A673 (cell line): ENCODE measurements at regions not wholly inside any gene's neighbourhood (a gene's known extent, or its start where the extent isn't known, plus 50 kb on each side); places are given as distances from the start of the nearest gene placed in this dataset.

Experiments
- BruUV-seq: library from RNA; stranded (reverse); fragments of 400-500 nt; replicated peaks from 2 replicates; lab custom pipeline; 2021; lab: Mats Ljungman, UMichigan
- CTCF ChIA-PET: fragments of 300-600 bp; sonication (Branson Sonifier 250); formaldehyde crosslinking; loops from one replicate; lab custom pipeline; 2022; ENCODE audit warnings: antibody characterized with exemption; lab: Charles Lee
- POLR2A ChIA-PET: fragments of 300-600 bp; sonication (Branson Sonifier 250); formaldehyde crosslinking; loops from one replicate; lab custom pipeline; 2022; ENCODE audit warnings: antibody characterized with exemption; ENCODE audit not compliant: low non-redundant PET; lab: Charles Lee
- DNase-seq: peaks from one replicate; pipeline ENCODE4 v3.0.0-alpha.2; 2015; ENCODE audit warnings: low spot score
- H3K27ac ChIP-seq: fragments of 200-600 bp; sonication (generic); 2 replicates; pipeline ENCODE4 v1.5.1; 2016; ENCODE audit warnings: mixed run types, low read depth, mild to moderate bottlenecking, mixed read lengths, antibody characterized with exemption, low read length; ENCODE audit not compliant: poor library complexity, severe bottlenecking
- H3K27me3 ChIP-seq: fragments of 200-600 bp; sonication (generic); replicated peaks from 2 replicates; pipeline ENCODE4 v1.6.1; 2017; ENCODE audit warnings: mixed run types, low read depth, mild to moderate bottlenecking, mixed read lengths, antibody characterized with exemption, low read length; ENCODE audit not compliant: insufficient read depth, poor library complexity
- H3K36me3 ChIP-seq: fragments of 200-600 bp; sonication (generic); 2 replicates; pipeline ENCODE4 v1.6.1; 2016; ENCODE audit warnings: mixed run types, mild to moderate bottlenecking, mixed read lengths, antibody characterized with exemption, low read length; ENCODE audit not compliant: insufficient read depth, poor library complexity, severe bottlenecking
- H3K4me1 ChIP-seq: fragments of 200-600 bp; sonication (generic); 2 replicates; pipeline ENCODE4 v1.6.1; 2017; ENCODE audit warnings: mixed run types, mild to moderate bottlenecking, mixed read lengths, antibody characterized with exemption, low read length; ENCODE audit not compliant: insufficient read depth, poor library complexity, severe bottlenecking
- H3K4me3 ChIP-seq: fragments of 200-600 bp; sonication (generic); 2 replicates; pipeline ENCODE4 v1.5.1; 2016; ENCODE audit warnings: low read depth, mixed run types, mild to moderate bottlenecking, mixed read lengths, low read length; ENCODE audit not compliant: poor library complexity, severe bottlenecking
- H3K9me3 ChIP-seq: fragments of 200-600 bp; sonication (generic); 2 replicates; pipeline ENCODE4 v1.6.1; 2016; ENCODE audit warnings: mixed run types, low read depth, mild to moderate bottlenecking, mixed read lengths, antibody characterized with exemption, low read length; ENCODE audit not compliant: poor library complexity, severe bottlenecking
- CTCF ChIP-seq: fragments of 300-800, 200-600 bp; sonication (generic); conservative IDR thresholded peaks from 2 replicates; pipeline ENCODE4 v1.5.1; 2017; ENCODE audit warnings: low read depth, mild to moderate bottlenecking, antibody characterized with exemption, low read length, moderate library complexity, mixed read lengths
- EZH2 ChIP-seq: fragments of 200-600 bp; sonication (generic); IDR thresholded peaks from 2 replicates; pipeline ENCODE4 v1.6.1; 2017; ENCODE audit warnings: borderline replicate concordance, low read depth, mild to moderate bottlenecking, mixed read lengths, antibody characterized with exemption, low read length; ENCODE audit not compliant: poor library complexity, severe bottlenecking
- intact Hi-C: fragments of 100-400 bp; cut with micrococcal nuclease; formaldehyde crosslinking; loops from one replicate; pipeline ENCODE4 v1.10.0; 2022; ENCODE audit not compliant: unreplicated experiment

GRCh38 chr18:39375066-39375465 is 1809.5 kb upstream of the CELF4 start:
- BruUV-seq: no TSS peak
- H3K36me3 ChIP-seq: no peaks in the 10 kb centered on the region
- TF ChIP-seq EZH2: no peak
- TF ChIP-seq CTCF: no peak
- no peak overlapping the region for H3K27ac ChIP-seq
- no peaks in the 10 kb centered on the region for H3K9me3 ChIP-seq
- no peak for DNase-seq
- H3K4me1 ChIP-seq: no peaks in the 10 kb centered on the region
- POLR2A ChIA-PET: no interaction called here
- intact Hi-C loops: no loop called here
- H3K27me3 ChIP-seq: no peaks in the 10 kb centered on the region
- no peak overlapping the region for H3K4me3 ChIP-seq
- CTCF ChIA-PET: no interaction called here

DNA sequence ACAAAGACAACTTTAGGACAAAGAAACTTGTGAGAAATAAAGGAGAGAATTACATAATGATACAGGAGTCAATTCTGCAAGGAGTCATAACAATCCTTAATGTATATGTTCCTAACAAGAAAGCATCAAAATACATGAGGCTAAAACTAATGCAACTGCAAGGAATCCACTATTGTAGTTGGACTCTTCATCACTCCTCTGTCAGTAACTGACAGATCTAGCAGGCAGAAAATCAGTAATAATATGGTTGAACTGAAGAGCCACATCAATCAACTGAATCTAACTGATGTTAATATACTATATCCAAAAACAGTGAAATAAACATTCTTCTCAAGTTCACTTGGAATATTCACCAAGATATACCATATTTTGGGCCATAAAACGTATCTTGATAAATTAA is 1806.4 kb upstream of the CELF4 start:
- Histone ChIP-seq H3K27me3 (no peaks in the 10 kb centered on the region), H3K4me3 (no peak overlapping the region), H3K27ac (no peak overlapping the region), H3K9me3 (no peaks in the 10 kb centered on the region), H3K36me3 (no peaks in the 10 kb centered on the region), H3K4me1 (no peaks in the 10 kb centered on the region)
- CTCF ChIA-PET: no interaction called here
- POLR2A ChIA-PET: no interaction called here
- intact Hi-C loops: no loop called here
- no TSS peak for BruUV-seq
- TF ChIP-seq CTCF (no peak), EZH2 (no peak)
- no peak for DNase-seq

DNA sequence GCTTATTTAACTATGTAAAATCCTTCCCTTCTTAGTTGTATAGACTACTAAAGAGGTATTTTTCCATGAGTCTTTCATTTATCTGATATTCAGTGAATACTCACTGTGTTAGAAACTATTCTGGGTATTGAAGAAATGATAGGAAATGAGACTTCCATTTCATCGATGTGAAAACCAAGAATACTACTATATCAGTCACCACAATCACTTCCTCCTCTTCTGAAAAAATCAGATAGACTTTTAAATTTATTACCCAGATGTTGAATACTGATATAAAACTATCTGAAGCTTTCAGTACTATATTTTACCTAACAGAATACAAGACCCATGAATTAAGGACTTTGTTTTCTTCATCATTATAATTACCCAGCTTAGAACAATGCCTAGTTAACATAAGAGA is 1801.1 kb upstream of the CELF4 start:
- DNase-seq: no peak
- ChIA-PET CTCF (no interaction called here), POLR2A (no interaction called here)
- no peaks in the 10 kb centered on the region for H3K36me3 ChIP-seq
- H3K27me3 ChIP-seq: no peaks in the 10 kb centered on the region
- H3K27ac ChIP-seq: no peak overlapping the region
- TF ChIP-seq CTCF (no peak), EZH2 (no peak)
- intact Hi-C loops: no loop called here
- no TSS peak for BruUV-seq
- no peaks in the 10 kb centered on the region for H3K9me3 ChIP-seq
- H3K4me3 ChIP-seq: no peak overlapping the region
- no peaks in the 10 kb centered on the region for H3K4me1 ChIP-seq
